ENCODE measurements at regions not wholly inside any gene's neighbourhood (a gene's known extent, or its start where the extent isn't known, plus 50 kb on each side); places are given as distances from the start of the nearest gene placed in this dataset.
"Not testable (repeated sequence)": the region's sequence is repeated elsewhere in the genome, so short reads cannot be mapped to it uniquely, and the experiment has no call there.

- DNase-seq (ENCODE audit: low spot score), result no peak
These were observed 247.6 kb upstream of the C2CD4B start for GRCh38 chr15:62412686-62413085.

- no peak for DNase-seq (ENCODE audit: low spot score)
These were observed 248.1 kb upstream of the C2CD4B start for GRCh38 chr15:62413153-62413552.

GRCh38 chr15:62413786-62414185 is 248.7 kb upstream of the C2CD4B start:
- no peak for DNase-seq (ENCODE audit: low spot score)

GRCh38 chr15:62415498-62415897 is 250.4 kb upstream of the C2CD4B start:
- DNase-seq (ENCODE audit: low spot score), result no peak

- DNase-seq (ENCODE audit: low spot score), result no peak
These were observed 251.4 kb upstream of the C2CD4B start for GRCh38 chr15:62416526-62416925.

- no peak for DNase-seq (ENCODE audit: low spot score)
These were observed 252.4 kb upstream of the C2CD4B start for GRCh38 chr15:62417439-62417838.

GRCh38 chr15:62418496-62418895 is 253.4 kb upstream of the C2CD4B start:
- not testable (repeated sequence) for DNase-seq (ENCODE audit: low spot score)

- DNase-seq (ENCODE audit: low spot score), result no peak
These were observed 254.1 kb upstream of the C2CD4B start for GRCh38 chr15:62419192-62419591.

GRCh38 chr15:62420371-62420770 is 255.3 kb upstream of the C2CD4B start:
- not testable (repeated sequence) for DNase-seq (ENCODE audit: low spot score)

GRCh38 chr15:62421289-62421688 is 256.2 kb upstream of the C2CD4B start:
- DNase-seq (ENCODE audit: low spot score), result no peak

GRCh38 chr15:62426387-62426956 is 261.4 kb upstream of the C2CD4B start:
- no peak for DNase-seq (ENCODE audit: low spot score)

- DNase-seq (ENCODE audit: low spot score), result no peak
These were observed 263.2 kb upstream of the C2CD4B start for GRCh38 chr15:62428259-62428658.

GRCh38 chr15:62428851-62429598 is 263.9 kb upstream of the C2CD4B start:
- no peak for DNase-seq (ENCODE audit: low spot score)

- no peak for DNase-seq (ENCODE audit: low spot score)
These were observed 265.0 kb upstream of the C2CD4B start for GRCh38 chr15:62430056-62430455.

GRCh38 chr15:62430552-62430951 is 265.5 kb upstream of the C2CD4B start:
- no peak for DNase-seq (ENCODE audit: low spot score)

- no peak for DNase-seq (ENCODE audit: low spot score)
These were observed 266.1 kb upstream of the C2CD4B start for GRCh38 chr15:62431008-62431797.

GRCh38 chr15:62431817-62432216 is 266.7 kb upstream of the C2CD4B start:
- no peak for DNase-seq (ENCODE audit: low spot score)

GRCh38 chr15:62432702-62433398 is 267.8 kb upstream of the C2CD4B start:
- DNase-seq (ENCODE audit: low spot score), result no peak

GRCh38 chr15:62436235-62436634 is 271.1 kb upstream of the C2CD4B start:
- DNase-seq (ENCODE audit: low spot score), result no peak

- DNase-seq (ENCODE audit: low spot score), result no peak
These were observed 272.7 kb upstream of the C2CD4B start for GRCh38 chr15:62437753-62438152.

- DNase-seq (ENCODE audit: low spot score), result no peak
These were observed 274.5 kb upstream of the C2CD4B start for GRCh38 chr15:62439543-62440016.

- no peak for DNase-seq (ENCODE audit: low spot score)
These were observed 275.4 kb upstream of the C2CD4B start for GRCh38 chr15:62440362-62441105.
